ENCODE measurements at regions not wholly inside any gene's neighbourhood (a gene's known extent, or its start where the extent isn't known, plus 50 kb on each side); places are given as distances from the start of the nearest gene placed in this dataset.

DNA sequence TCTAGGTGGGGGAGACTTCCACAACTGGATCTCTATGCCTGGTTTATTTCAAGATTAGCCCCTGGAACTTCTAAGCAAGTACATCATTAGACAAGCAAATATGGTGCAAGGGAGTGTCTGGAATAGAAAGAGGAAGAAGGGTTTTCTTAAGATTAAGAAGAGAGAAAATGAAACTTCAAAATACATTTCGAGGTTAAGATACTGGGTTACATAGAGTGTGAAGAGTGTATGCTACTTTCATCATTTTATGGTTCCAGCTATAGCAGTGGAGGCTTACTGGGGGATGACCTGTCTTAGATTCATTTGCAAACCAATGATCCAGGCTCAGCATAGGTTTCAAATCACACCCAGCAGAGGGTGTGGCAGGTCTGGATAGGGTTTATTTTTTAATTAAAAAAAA, 144.4 kb upstream of the GATB start:
- TF ChIP-seq, protein P1, sequence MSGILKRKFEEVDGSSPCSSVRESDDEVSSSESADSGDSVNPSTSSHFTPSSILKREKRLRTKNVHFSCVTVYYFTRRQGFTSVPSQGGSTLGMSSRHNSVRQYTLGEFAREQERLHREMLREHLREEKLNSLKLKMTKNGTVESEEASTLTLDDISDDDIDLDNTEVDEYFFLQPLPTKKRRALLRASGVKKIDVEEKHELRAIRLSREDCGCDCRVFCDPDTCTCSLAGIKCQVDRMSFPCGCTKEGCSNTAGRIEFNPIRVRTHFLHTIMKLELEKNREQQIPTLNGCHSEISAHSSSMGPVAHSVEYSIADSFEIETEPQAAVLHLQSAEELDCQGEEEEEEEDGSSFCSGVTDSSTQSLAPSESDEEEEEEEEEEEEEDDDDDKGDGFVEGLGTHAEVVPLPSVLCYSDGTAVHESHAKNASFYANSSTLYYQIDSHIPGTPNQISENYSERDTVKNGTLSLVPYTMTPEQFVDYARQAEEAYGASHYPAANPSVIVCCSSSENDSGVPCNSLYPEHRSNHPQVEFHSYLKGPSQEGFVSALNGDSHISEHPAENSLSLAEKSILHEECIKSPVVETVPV (CRISPR knock-in tag; IDR thresholded peaks at IDR 0.05): no peak
- TF ChIP-seq BACH2 (CRISPR knock-in tag; IDR thresholded peaks at IDR 0.05; ENCODE audit: borderline replicate concordance) (no peak), ARNTL (CRISPR knock-in tag; IDR thresholded peaks at IDR 0.05; ENCODE audit: borderline replicate concordance, low read depth) (no peak)
- TF ChIP-seq, protein P2, sequence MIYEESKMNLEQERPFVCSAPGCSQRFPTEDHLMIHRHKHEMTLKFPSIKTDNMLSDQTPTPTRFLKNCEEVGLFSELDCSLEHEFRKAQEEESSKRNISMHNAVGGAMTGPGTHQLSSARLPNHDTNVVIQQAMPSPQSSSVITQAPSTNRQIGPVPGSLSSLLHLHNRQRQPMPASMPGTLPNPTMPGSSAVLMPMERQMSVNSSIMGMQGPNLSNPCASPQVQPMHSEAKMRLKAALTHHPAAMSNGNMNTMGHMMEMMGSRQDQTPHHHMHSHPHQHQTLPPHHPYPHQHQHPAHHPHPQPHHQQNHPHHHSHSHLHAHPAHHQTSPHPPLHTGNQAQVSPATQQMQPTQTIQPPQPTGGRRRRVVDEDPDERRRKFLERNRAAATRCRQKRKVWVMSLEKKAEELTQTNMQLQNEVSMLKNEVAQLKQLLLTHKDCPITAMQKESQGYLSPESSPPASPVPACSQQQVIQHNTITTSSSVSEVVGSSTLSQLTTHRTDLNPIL (CRISPR knock-in tag; IDR thresholded peaks at IDR 0.05; ENCODE audit: low read depth): no peak
